ENCODE measurements at regions not wholly inside any gene's neighbourhood (a gene's known extent, or its start where the extent isn't known, plus 50 kb on each side); places are given as distances from the start of the nearest gene placed in this dataset.

DNA sequence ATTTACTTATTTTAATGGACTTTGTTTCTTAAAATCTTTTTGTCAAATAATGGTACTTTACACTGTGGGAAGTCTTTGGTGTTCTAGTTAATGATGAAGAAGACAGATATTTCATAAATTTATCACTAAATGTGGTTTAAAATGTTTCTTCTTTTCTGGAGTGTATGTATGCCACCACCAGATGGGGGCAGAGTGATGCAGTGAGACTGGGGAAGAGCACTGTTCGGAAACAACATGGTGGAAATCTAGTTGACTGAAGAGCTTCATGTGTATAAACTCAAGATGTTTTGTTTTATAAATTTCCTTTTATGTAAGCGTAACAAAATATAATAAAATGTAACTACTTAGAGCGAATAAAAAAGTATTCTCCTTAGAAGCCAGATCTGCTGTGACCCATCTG is 195.1 kb downstream of the KCNE4 start:
- Histone ChIP-seq H3K9me3 (ENCODE audit: control insufficient read depth in 4 of 4, insufficient read depth in 3 of 4, low read length in 3 of 4) (peaks cover 0 to 3% (median 0%) of the 10 kb centered on the region in 4 donors), H3K27me3 (ENCODE audit: control insufficient read depth in 3 of 3, insufficient read depth in 3 of 3, low read length in 2 of 3) (no peaks in the 10 kb centered on the region), H3K36me3 (ENCODE audit: control insufficient read depth in 4 of 4, insufficient read depth in 4 of 4, low read length in 4 of 4) (no peaks in the 10 kb centered on the region), H3K4me1 (ENCODE audit: control insufficient read depth in 5 of 5, insufficient read depth in 5 of 5, low read length in 5 of 5) (no peaks in the 10 kb centered on the region), H3K27ac (ENCODE audit: low read depth in 1 of 2, low read length in 1 of 2) (no peak overlapping the region), H3K9ac (ENCODE audit: insufficient read depth in 1 of 2, low read length in 2 of 2) (no peak overlapping the region), H3K4me3 (no peak overlapping the region)
- DNase-seq (no peak), ATAC-seq (ENCODE audit: insufficient read depth, low FRiP score) (no peak)
- WGBS, 2 donors: 90% methylated on average over 3 of the region's 3 CpGs
- TF ChIP-seq, protein P1, sequence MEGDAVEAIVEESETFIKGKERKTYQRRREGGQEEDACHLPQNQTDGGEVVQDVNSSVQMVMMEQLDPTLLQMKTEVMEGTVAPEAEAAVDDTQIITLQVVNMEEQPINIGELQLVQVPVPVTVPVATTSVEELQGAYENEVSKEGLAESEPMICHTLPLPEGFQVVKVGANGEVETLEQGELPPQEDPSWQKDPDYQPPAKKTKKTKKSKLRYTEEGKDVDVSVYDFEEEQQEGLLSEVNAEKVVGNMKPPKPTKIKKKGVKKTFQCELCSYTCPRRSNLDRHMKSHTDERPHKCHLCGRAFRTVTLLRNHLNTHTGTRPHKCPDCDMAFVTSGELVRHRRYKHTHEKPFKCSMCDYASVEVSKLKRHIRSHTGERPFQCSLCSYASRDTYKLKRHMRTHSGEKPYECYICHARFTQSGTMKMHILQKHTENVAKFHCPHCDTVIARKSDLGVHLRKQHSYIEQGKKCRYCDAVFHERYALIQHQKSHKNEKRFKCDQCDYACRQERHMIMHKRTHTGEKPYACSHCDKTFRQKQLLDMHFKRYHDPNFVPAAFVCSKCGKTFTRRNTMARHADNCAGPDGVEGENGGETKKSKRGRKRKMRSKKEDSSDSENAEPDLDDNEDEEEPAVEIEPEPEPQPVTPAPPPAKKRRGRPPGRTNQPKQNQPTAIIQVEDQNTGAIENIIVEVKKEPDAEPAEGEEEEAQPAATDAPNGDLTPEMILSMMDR (IDR thresholded peaks at IDR 0.05; ENCODE audit: control extremely low read depth, extremely low read depth): no peak

DNA sequence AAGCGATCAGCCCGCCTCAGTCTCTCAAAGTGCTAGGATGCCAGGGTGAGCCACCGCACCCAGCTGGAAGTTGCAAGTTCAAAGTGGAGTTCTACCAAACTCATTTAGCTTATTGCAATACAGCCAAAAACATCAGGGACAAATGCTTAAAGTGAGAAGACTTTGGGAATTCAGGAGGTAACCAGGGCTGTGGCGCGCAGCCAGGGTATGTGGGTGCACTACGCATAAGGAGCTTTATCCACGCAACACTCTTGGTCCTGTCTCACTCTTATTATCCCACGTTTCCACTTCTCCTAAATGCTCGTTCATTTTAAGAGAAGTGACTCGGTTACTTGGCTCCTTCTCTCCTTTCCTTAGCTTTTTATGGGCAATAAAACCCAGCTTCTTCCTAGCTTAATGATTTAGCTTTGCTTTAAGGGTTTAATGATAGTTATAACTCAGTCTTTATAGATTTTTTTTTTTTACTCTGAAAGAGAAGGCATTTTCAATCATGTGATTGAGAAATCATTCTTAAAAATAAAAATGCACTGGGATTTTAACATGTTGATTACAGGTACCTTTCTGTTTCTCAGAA is 199.8 kb downstream of the KCNE4 start:
- 85 to 89% methylated on average over 10 of the region's 10 CpGs for WGBS, 2 donors
- H3K4me1 ChIP-seq (ENCODE audit: control insufficient read depth in 5 of 5, insufficient read depth in 5 of 5, low read length in 5 of 5): no peaks in the 10 kb centered on the region

DNA sequence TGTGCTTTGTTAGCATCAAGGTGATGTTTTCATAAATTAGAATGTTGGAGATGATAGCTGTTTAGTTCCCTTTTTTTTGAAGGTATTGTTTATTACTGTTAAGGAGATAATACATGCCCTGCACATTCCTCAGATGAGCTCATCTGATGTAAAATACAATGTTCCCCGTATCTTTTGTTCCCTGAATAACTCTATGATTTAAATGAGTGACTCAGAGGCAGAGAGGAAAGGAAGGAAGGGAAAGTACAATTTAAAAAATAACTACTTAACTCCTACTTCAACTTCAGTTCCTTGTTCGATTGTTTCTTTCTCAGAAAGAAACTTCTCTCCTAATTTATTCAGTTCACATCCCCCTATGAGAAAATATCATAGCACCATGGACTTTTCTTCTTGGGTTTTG is 208.7 kb downstream of the KCNE4 start:
- ATAC-seq (ENCODE audit: insufficient read depth, low FRiP score): no peak
- WGBS, 2 donors: 60 to 71% methylated on average over 2 of the region's 2 CpGs
- Histone ChIP-seq H3K4me1 (ENCODE audit: control insufficient read depth in 5 of 5, insufficient read depth in 5 of 5, low read length in 5 of 5) (no peaks in the 10 kb centered on the region), H3K4me3 (no peak overlapping the region), H3K9ac (ENCODE audit: insufficient read depth in 1 of 2, low read length in 2 of 2) (no peak overlapping the region), H3K27ac (ENCODE audit: low read depth in 1 of 2, low read length in 1 of 2) (no peak overlapping the region), H3K27me3 (ENCODE audit: control insufficient read depth in 3 of 3, insufficient read depth in 3 of 3, low read length in 2 of 3) (no peaks in the 10 kb centered on the region), H3K9me3 (ENCODE audit: control insufficient read depth in 4 of 4, insufficient read depth in 3 of 4, low read length in 3 of 4) (peaks cover 0 to 2% (median 0%) of the 10 kb centered on the region in 4 donors), H3K36me3 (ENCODE audit: control insufficient read depth in 4 of 4, insufficient read depth in 4 of 4, low read length in 4 of 4) (no peaks in the 10 kb centered on the region)
- DNase-seq: no peak
- TF ChIP-seq, protein P1 (IDR thresholded peaks at IDR 0.05; ENCODE audit: control extremely low read depth, extremely low read depth): no peak

More for the DNA sequence above, 199.8 kb downstream of the KCNE4 start:
- DNase-seq (no peak), ATAC-seq (ENCODE audit: insufficient read depth, low FRiP score) (no peak)
- no peak overlapping the region for H3K4me3 ChIP-seq
- no peaks in the 10 kb centered on the region for H3K36me3 ChIP-seq (ENCODE audit: control insufficient read depth in 4 of 4, insufficient read depth in 4 of 4, low read length in 4 of 4)
- no peak overlapping the region for H3K9ac ChIP-seq (ENCODE audit: insufficient read depth in 1 of 2, low read length in 2 of 2)
- TF ChIP-seq, protein P1 (IDR thresholded peaks at IDR 0.05; ENCODE audit: control extremely low read depth, extremely low read depth): no peak
- no peaks in the 10 kb centered on the region for H3K9me3 ChIP-seq (ENCODE audit: control insufficient read depth in 4 of 4, insufficient read depth in 3 of 4, low read length in 3 of 4)
- H3K27me3 ChIP-seq (ENCODE audit: control insufficient read depth in 3 of 3, insufficient read depth in 3 of 3, low read length in 2 of 3): no peaks in the 10 kb centered on the region
- no peak overlapping the region for H3K27ac ChIP-seq (ENCODE audit: low read depth in 1 of 2, low read length in 1 of 2)

DNA sequence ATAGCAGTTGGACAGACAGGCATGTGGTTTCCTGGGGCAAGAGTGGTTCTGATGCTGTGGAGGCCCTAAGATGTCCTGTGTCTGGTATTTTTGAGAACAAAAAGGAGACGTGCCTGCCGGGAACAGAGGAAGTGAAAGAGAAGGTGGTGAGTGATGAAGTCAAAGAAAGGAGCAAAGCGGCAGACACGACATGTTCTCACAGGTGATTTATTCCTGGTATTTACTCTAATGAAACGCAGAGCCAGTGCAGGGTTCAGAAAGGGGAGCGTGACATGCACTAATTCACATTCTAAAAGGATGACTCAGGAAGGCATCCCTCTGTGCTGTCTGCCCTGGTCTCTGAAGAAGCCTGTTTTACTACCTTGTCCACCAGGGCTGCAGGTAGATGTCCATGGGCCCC is 211.0 kb downstream of the KCNE4 start:
- Histone ChIP-seq H3K27me3 (ENCODE audit: control insufficient read depth in 3 of 3, insufficient read depth in 3 of 3, low read length in 2 of 3) (no peaks in the 10 kb centered on the region), H3K36me3 (ENCODE audit: control insufficient read depth in 4 of 4, insufficient read depth in 4 of 4, low read length in 4 of 4) (no peaks in the 10 kb centered on the region), H3K9ac (ENCODE audit: insufficient read depth in 1 of 2, low read length in 2 of 2) (no peak overlapping the region), H3K27ac (ENCODE audit: low read depth in 1 of 2, low read length in 1 of 2) (no peak overlapping the region), H3K9me3 (ENCODE audit: control insufficient read depth in 4 of 4, insufficient read depth in 3 of 4, low read length in 3 of 4) (peaks cover 0 to 2% (median 0%) of the 10 kb centered on the region in 4 donors), H3K4me3 (no peak overlapping the region), H3K4me1 (ENCODE audit: control insufficient read depth in 5 of 5, insufficient read depth in 5 of 5, low read length in 5 of 5) (no peaks in the 10 kb centered on the region)
- DNase-seq (no peak), ATAC-seq (ENCODE audit: insufficient read depth, low FRiP score) (no peak)
- WGBS, 2 donors: 53 to 57% methylated on average over 6 of the region's 6 CpGs
- TF ChIP-seq, protein P1 (IDR thresholded peaks at IDR 0.05; ENCODE audit: control extremely low read depth, extremely low read depth): no peak

Measured in lung (tissue), 11 donors.